HG02678 (cell line): ENCODE measurements at regions not wholly inside any gene's neighbourhood (a gene's known extent, or its start where the extent isn't known, plus 50 kb on each side); places are given as distances from the start of the nearest gene placed in this dataset.

Experiments used
- ATAC-seq: cut with Tn5 transposase; IDR thresholded peaks from one replicate; pipeline ENCODE4 v1.9.1; 2021; ENCODE audit warnings: mild to moderate bottlenecking, moderate library complexity; ENCODE audit not compliant: unreplicated experiment

DNA sequence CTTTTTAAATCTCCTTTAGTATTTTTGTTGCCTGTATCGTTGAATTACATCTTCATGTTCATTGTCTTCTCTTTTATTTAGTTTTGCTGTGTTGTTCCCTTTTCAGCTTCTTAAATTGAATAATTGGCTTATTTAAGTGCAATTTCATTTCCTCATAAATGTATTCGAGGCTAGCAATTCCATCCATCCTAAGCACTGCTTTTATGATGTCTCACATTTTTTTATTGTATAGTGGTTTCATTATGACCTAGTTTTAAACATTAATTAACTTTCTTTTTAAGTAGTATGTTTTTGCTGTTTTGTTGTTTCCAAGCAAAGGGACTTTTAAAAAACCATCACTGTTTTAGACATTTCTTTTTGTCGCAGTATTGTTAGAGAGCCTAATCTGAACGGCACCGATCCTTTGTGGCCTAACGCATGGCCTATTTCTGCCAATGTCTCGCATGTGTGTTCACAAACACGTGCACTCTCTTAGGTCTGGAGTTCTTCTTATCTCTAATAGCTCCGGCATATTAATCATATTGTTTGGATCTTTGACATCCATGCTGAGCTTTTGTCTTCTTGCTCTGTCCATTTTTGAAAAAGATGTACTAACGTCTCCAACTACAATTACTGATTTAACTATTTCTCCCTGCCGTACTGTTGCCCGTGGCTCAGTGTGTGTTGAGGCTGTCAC, 59.6 kb upstream of the ZNF516 start:
- no peak for ATAC-seq

DNA sequence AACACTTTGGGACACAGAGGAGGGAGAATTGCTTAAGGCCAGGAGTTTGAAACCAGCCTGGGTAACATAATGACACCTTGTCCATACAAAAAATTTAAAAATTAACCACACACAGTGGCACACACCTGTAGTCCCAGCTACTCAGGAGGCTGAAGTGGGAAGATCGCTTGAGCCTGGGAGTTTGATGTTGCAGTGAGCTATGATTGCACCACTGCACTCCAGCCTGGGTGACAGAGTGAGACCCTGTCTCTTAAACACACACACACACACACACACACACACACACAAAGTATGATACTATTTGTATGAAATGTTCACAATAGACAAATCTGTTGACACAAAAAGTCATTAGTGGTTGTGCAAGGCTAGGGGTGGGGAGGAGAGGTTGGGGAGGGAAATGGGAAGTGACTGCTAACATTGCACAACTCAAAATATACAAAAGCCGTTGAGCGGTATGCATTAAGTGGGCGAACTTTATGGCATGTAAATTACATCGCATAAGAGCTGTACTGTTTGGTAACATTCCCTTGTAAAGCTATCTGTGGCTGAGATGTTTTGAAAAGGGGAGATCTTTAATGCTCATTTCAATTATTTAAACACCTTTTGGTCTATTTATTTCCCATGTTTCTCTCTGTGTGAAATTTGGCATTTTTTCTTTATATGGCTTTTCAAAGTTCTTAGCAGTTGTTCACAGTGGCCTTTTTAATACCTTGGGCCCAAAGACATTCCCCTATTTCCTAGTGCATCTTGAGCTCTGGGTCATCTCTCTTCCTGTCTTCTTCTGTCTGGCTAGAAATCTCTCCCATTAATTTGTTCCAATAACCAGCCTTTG, 58.9 kb upstream of the ZNF516 start:
- ATAC-seq = no peak

DNA sequence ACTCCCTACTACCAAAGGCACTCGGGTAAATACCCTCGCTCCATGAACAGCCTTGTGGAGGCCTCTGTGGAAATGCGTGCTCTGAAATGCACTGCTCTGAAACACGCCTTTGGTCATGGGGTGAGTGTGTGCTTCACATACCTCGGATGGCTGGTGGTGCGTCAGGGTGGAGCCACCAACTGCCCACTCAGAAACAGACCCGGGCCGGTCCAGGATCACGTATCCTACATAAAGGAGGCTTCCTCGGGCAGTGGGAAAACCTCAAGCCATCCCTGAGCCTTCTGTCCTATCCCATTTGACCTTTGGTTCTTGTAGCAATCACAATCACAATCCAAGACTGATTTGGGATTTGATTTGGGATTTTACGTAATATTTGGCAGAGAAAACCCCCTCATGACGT, 53.5 kb upstream of the ZNF516 start:
- ATAC-seq = no peak

DNA sequence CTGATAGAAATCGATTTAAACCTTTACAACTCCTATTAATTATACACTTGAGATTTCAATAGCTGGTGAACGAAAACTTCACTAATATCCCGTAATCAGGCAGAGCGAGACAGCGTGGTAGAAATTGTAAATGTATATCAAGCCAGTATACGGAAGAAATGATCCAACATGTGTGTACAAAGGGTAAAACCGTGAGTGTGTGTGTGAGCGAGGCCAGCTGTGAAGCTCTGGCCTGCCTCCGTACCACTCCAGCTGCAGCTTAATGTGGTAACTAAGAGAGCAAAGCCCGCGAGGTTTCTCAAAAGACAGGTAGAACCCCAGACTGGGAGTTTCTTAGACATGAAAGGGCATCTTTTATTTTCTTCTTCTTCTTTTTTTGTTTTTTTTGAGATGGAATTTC, 52.3 kb upstream of the ZNF516 start:
- no peak for ATAC-seq

DNA sequence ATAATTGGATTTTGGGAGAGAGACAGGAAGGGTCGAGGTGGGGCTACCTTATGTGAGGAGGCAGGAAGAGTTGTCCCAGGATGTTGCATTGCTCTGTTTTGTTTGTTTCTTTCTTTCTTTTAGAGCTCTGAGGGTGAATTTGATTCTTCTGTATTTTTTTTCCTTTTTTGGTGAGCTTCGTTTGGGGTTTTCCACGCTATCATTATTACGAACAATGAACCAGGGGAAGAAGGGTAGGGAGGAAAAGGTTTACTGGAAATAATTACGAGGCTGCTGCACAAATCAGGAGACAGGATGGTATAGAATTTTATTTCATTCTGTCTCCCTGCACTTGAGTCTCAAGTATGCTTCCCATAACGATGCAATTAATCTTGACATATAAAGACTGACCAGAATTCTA, 51.4 kb upstream of the ZNF516 start:
- no peak for ATAC-seq

DNA sequence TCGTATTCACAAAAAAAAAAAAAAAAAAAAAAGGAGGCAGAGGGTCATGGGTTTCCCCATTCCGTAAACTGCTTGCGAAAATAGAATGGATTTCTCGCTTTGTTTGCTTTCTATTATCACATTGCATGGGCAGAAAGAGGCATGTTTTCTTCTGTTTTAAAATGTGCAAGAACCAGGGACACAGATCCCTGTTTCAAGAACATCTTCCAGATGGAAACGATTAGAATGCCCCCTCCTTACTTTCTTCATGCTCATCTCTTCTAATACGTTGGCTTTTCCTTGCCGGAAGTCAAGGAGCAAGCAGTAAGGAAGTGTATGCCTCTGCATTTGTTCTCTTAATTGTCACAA, 51.0 kb upstream of the ZNF516 start:
- ATAC-seq = no peak

DNA sequence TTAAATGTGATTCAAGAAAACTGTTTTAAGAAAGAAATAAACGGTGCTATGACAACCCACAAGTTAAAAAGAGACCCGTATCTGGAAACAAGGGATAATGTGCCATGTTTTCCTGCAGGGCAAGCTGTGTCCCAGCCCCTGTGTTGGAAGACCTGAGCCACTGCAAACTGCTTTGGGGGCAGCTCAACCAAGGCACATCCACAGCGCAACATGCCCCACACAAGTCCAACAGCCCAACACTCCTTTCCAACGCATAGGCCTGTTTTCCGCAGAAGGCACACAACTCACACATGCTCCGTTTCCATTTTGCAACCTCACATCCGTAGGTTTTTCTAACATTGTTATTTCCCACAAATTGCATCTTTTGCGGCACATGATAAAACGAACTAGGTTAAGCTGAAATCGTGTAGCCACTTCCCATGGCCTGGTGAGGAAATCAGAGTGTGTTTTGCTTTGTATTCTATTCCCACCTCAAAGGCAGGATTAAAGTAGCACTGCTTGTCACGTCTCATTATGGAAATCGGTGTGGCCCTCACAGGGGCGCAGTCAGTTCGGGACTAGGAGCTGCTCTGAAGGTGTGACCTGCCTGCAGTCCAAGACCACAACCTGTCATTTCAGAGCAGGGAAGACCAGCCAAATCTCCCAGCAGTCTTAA, 50.5 kb upstream of the ZNF516 start:
- ATAC-seq = no peak

DNA sequence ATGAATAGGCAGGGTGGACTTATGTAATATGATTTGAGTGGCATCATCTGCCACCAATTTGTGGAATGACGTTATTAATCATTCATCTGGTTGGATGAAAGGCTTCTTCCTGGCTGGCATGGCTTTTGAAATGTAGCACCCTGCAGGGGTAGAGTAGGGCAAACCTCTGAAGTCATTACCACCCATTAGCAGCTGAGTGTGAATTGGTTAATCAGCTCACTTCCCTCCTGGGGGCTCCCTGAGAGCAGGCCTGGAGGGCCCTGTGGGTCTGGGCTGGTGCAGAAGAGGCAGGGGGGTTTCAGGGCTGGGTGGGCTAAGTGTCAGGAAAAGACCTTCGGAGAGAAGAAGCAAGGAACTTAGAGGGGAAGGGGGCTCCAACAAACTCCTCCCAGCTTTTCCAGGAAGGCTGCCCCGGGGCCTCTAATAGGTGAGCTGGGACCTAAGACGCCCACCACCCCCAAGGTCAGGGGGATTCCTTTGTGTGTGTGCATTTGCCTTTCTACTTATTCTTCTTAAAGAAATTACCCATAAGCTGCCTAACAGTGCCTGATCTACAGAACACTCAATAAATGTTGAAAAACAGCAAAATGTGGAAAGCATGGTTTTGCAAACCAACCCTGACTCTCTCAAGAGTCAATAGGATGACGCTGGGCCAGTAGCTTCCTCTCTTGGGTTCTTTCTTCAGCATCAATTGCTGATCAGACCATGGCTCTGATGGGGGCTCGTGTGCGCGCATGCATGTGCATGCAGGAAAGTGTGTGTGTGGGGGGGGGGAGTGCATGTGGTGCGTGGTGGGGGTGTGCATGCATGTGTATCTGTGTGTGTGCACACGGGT, 49.7 kb upstream of the ZNF516 start:
- ATAC-seq = no peak
